Endothelial cell of umbilical vein (primary cell): ENCODE measurements at regions not wholly inside any gene's neighbourhood (a gene's known extent, or its start where the extent isn't known, plus 50 kb on each side); places are given as distances from the start of the nearest gene placed in this dataset.
A peak's percentile ranks its signal among the peaks of the same experiment; 100 is the strongest.

Experiments
- BruUV-seq: library from RNA; stranded (reverse); fragments of 400-500 nt; replicated peaks from 2 replicates; lab custom pipeline; 2021; lab: Mats Ljungman, UMichigan
- CTCF ChIA-PET: fragments of 300-600, 350-600 bp; sonication (Branson Sonifier 250); formaldehyde crosslinking; loops from one replicate; lab custom pipeline; 2021; ENCODE audit warnings: antibody characterized with exemption, inconsistent platforms; lab: Charles Lee
- POLR2A ChIA-PET: fragments of 300-600, 350-600 bp; sonication (Branson Sonifier 250); formaldehyde crosslinking; loops from one replicate; lab custom pipeline; 2021; ENCODE audit warnings: antibody characterized with exemption, inconsistent platforms; lab: Charles Lee
- DNase-seq: peaks from one replicate; pipeline ENCODE4 v3.0.0-alpha.2; 2011; ENCODE audit warnings: low read depth, low spot score
- FAIRE-seq: peaks from 2 replicates; lab custom pipeline; 2011; peaks lifted over from hg19 to GRCh38; lab: Jason Lieb, UNC
- H2AFZ ChIP-seq: 2 replicates; pipeline ENCODE4 v1.6.0; 2012; ENCODE audit warnings: low read depth, low read length, control low read depth, inconsistent platforms
- H3K27ac ChIP-seq: 2 replicates; pipeline ENCODE4 v1.5.1; 2011; ENCODE audit warnings: low read depth, mild to moderate bottlenecking, control low read depth, low read length, moderate library complexity; ENCODE audit not compliant: insufficient read depth
- H3K27me3 ChIP-seq, 2 experiments: 2 replicates each; pipeline versions ENCODE4 v1.6.0 to v1.6.1; 2011; ENCODE audit warnings: low read length in 2 of 2, mixed read lengths in 1 of 2; ENCODE audit not compliant: control insufficient read depth in 2 of 2, insufficient read depth in 2 of 2
- H3K36me3 ChIP-seq, 2 experiments: 2 replicates in 1 of 2; 3 replicates in 1 of 2; pipeline ENCODE4 v1.5.1; 2011; ENCODE audit warnings: low read length in 2 of 2, mild to moderate bottlenecking in 1 of 2, moderate library complexity in 1 of 2; ENCODE audit not compliant: control insufficient read depth in 2 of 2, insufficient read depth in 2 of 2; ENCODE audit errors: extremely low read depth in 1 of 2
- H3K4me1 ChIP-seq: 3 replicates; pipeline ENCODE4 v1.5.1; 2011; ENCODE audit warnings: mild to moderate bottlenecking, low read length; ENCODE audit not compliant: control insufficient read depth, insufficient read depth; ENCODE audit errors: extremely low read depth
- H3K4me2 ChIP-seq: 2 replicates; pipeline ENCODE4 v1.6.1; 2011; ENCODE audit warnings: low read length, control low read depth, mixed read lengths; ENCODE audit not compliant: insufficient read depth
- H3K4me3 ChIP-seq, 3 experiments: fragments of 200-600 bp in 1 of 3; sonication (generic), shearing (Covaris generic) in 1 of 3; replicated peaks in 1 of 3; 2 replicates each; pipeline ENCODE4 v1.5.1; 2011 to 2016; ENCODE audit warnings: control low read depth in 3 of 3, low read length in 3 of 3, mild to moderate bottlenecking in 2 of 3, inconsistent platforms in 1 of 3, low read depth in 1 of 3, moderate library complexity in 1 of 3; ENCODE audit not compliant: insufficient read depth in 1 of 3
- H3K79me2 ChIP-seq: 2 replicates; pipeline ENCODE4 v1.6.0; 2012; ENCODE audit warnings: low read length, inconsistent platforms; ENCODE audit not compliant: control insufficient read depth, insufficient read depth
- H3K9ac ChIP-seq: replicated peaks from 2 replicates; pipeline ENCODE3; 2011; ENCODE audit warnings: low read length, control low read depth; ENCODE audit not compliant: insufficient read depth; ENCODE audit errors: extremely low read depth
- H3K9me1 ChIP-seq: replicated peaks from 3 replicates; pipeline ENCODE4 v1.6.0; 2011; ENCODE audit warnings: mild to moderate bottlenecking, low read length; ENCODE audit not compliant: control insufficient read depth, insufficient read depth; ENCODE audit errors: extremely low read depth
- H3K9me3 ChIP-seq: replicated peaks from 2 replicates; pipeline ENCODE4 v1.5.1; 2012; ENCODE audit warnings: low read length, inconsistent platforms; ENCODE audit not compliant: control insufficient read depth, insufficient read depth
- H4K20me1 ChIP-seq: replicated peaks from 2 replicates; pipeline ENCODE3; 2011; ENCODE audit warnings: mild to moderate bottlenecking, low read length; ENCODE audit not compliant: control insufficient read depth, insufficient read depth; ENCODE audit errors: extremely low read depth
- GATA2 ChIP-seq: IDR thresholded peaks from 2 replicates; pipeline ENCODE4 v1.7.0; 2011; ENCODE audit warnings: low read depth, mild to moderate bottlenecking, moderate library complexity, mixed read lengths, low read length; ENCODE audit not compliant: insufficient read length, insufficient read depth
- POLR2A ChIP-seq: IDR thresholded peaks from 2 replicates; pipeline ENCODE4 v1.6.1; 2012; ENCODE audit warnings: low read depth, mild to moderate bottlenecking, control low read depth, low read length
- dilution Hi-C: fragments of 300-500 bp; cut with MboI; formaldehyde crosslinking; loops from one replicate; pipeline ENCODE4 v1.15.0; 2019; ENCODE audit warnings: low sequenced_read_pairs; ENCODE audit not compliant: extremely low pct_ligation_motif_present
- intact Hi-C: fragments of 100-400 bp; cut with micrococcal nuclease; formaldehyde crosslinking; loops from one replicate; pipeline ENCODE4 v1.10.0; 2022
- TF ChIP-seq, protein P1 (sequence below), 2 donors: IDR thresholded peaks; 1 replicate in 1 of 2; 2 replicates in 1 of 2; pipeline ENCODE4 v1.5.1; 2011; ENCODE audit warnings: low read length in 2 of 2, mild to moderate bottlenecking in 2 of 2, moderate library complexity in 2 of 2, control low read depth in 1 of 2, inconsistent platforms in 1 of 2, low read depth in 1 of 2; ENCODE audit not compliant: insufficient read depth in 1 of 2; ENCODE audit errors: extremely low read depth in 1 of 2

DNA sequence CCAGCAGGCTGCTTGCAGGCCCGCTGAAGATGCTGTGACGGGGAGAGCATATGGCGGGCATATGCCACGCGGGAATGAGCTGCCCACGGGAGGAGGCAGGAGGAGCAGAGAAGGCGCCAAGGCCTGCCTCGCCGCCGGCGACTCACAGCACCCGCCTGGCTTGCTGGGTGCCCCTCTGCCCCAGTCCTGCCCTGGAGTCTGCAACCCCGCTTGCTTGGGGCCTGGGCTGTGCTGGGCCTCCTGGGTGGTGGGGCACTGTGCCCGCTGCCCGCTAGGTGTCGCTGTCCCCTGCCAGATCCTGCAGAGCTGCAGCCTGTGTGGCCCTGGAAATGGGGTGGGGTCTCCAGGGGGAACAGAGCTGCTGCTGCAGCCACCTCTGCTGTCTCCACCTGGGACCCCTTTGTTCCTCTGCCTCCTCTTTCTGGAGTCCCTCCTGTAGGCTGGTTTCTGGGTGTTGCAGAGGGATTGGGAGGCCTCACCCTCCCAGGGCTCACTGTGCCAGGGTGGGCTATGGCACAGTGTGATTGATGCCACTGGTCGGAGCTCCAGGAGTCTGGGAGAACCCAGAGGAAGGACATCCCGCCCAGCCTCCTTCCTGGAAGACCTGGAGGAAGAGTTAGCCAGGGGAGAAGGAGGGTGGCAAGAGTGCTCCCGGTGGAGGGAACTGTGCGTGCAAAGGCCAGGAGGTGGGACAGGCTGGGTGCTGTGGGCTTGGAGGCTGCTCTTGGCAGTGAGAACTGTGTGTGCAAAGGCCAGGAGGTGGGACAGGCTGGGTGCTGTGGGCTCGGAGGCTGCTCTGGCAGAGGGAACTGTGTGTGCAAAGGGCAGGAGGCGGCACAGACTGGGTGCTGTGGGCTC, 141.0 kb upstream of the CIBAR2 start:
- CTCF ChIA-PET, result interaction anchor here (0.5 to 4.6 kb wide), 37 partner anchors 8 to 310 kb away, joined by 3 to 34 read pairs (median 4); no protein-coding TSS in a partner anchor
- Histone ChIP-seq H4K20me1 (no peaks in the 10 kb centered on the region), H3K4me2 (no peak overlapping the region), H3K27me3 (no peaks in the 10 kb centered on the region), H3K9ac (no peak overlapping the region), H3K36me3 (no peaks in the 10 kb centered on the region), H3K9me3 (no peaks in the 10 kb centered on the region), H3K27ac (no peak overlapping the region), H3K79me2 (no peaks in the 10 kb centered on the region), H2AFZ (no peak overlapping the region), H3K4me1 (no peaks in the 10 kb centered on the region), H3K9me1 (no peaks in the 10 kb centered on the region), H3K4me3 (no peak overlapping the region)
- TF ChIP-seq POLR2A, result no peak
- TF ChIP-seq, protein P1, sequence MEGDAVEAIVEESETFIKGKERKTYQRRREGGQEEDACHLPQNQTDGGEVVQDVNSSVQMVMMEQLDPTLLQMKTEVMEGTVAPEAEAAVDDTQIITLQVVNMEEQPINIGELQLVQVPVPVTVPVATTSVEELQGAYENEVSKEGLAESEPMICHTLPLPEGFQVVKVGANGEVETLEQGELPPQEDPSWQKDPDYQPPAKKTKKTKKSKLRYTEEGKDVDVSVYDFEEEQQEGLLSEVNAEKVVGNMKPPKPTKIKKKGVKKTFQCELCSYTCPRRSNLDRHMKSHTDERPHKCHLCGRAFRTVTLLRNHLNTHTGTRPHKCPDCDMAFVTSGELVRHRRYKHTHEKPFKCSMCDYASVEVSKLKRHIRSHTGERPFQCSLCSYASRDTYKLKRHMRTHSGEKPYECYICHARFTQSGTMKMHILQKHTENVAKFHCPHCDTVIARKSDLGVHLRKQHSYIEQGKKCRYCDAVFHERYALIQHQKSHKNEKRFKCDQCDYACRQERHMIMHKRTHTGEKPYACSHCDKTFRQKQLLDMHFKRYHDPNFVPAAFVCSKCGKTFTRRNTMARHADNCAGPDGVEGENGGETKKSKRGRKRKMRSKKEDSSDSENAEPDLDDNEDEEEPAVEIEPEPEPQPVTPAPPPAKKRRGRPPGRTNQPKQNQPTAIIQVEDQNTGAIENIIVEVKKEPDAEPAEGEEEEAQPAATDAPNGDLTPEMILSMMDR (IDR thresholded peaks at IDR 0.05; ENCODE audit: extremely low read depth in 1 of 2, insufficient read depth in 1 of 2, low read depth in 1 of 2, low read length in 2 of 2), result peak; percentile 92 to 97
- intact Hi-C loops, result loop anchor here (2.0 kb wide), 1 partner anchor 139 kb away; no protein-coding TSS in a partner anchor
- no peak for FAIRE-seq
- POLR2A ChIA-PET, result interaction anchor here (0.6 kb wide), 3 partner anchors 19 to 181 kb away, joined by 3 to 6 read pairs (median 3); no protein-coding TSS in a partner anchor
- peak; percentile 28 for DNase-seq
- BruUV-seq, result no TSS peak
- dilution Hi-C loops, result no loop called here

DNA sequence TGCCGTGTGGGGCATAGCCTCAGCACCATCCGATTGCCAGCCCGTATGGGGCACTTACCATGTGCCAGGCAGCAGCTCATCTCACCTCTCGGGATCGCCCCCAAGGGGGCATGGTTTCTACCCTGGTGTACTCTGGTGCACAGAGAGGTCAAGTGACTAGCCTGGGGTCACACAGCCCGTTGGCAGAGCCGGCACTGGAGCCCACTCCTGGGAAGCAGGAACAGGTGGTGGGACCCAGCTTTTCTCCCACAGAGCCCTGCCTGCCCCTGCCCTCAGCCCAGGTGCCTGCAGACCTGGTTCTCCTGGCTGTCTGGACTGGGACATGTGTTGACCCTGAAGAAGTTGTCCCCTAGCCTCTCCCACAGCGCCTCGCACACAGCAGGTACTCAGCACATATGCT, 141.8 kb upstream of the CIBAR2 start:
- dilution Hi-C loops, result no loop called here
- Histone ChIP-seq H4K20me1 (no peaks in the 10 kb centered on the region), H3K9me3 (no peaks in the 10 kb centered on the region), H3K36me3 (no peaks in the 10 kb centered on the region), H3K4me2 (no peak overlapping the region), H3K4me1 (no peaks in the 10 kb centered on the region), H2AFZ (no peak overlapping the region), H3K79me2 (no peaks in the 10 kb centered on the region), H3K9ac (no peak overlapping the region), H3K4me3 (no peak overlapping the region), H3K27ac (no peak overlapping the region), H3K27me3 (no peaks in the 10 kb centered on the region), H3K9me1 (no peaks in the 10 kb centered on the region)
- TF ChIP-seq GATA2, result no peak
- intact Hi-C loops, result no loop called here
- POLR2A ChIA-PET, result interaction anchor here (1.0 kb wide), 1 partner anchor 83 kb away, joined by 3 read pairs; no protein-coding TSS in a partner anchor
- BruUV-seq, result no TSS peak
- DNase-seq, result no peak
- no peak for FAIRE-seq
- CTCF ChIA-PET, result interaction anchor here (0.9 to 4.6 kb wide), 16 partner anchors 9 to 309 kb away, joined by 3 to 34 read pairs (median 7); no protein-coding TSS in a partner anchor
